DND-41 (cell line): ENCODE measurements at regions not wholly inside any gene's neighbourhood (a gene's known extent, or its start where the extent isn't known, plus 50 kb on each side); places are given as distances from the start of the nearest gene placed in this dataset.

ENCODE experiments used
- CTCF ChIP-seq: IDR thresholded peaks from 2 replicates; pipeline ENCODE4 v1.5.1; 2012; ENCODE audit warnings: borderline replicate concordance, low read length, moderate library complexity, mild to moderate bottlenecking; ENCODE audit not compliant: poor library complexity, severe bottlenecking; ENCODE audit errors: extremely low read depth
- EZH2 ChIP-seq: IDR thresholded peaks from 3 replicates; pipeline ENCODE4 v1.6.1; 2012; ENCODE audit warnings: borderline replicate concordance, low read depth, mild to moderate bottlenecking, moderate library complexity, low read length, inconsistent platforms; ENCODE audit not compliant: severe bottlenecking

GRCh38 chr6:97548354-97548753 is 265.3 kb upstream of the MMS22L start:
- TF ChIP-seq EZH2 (no peak), CTCF (no peak)
